ENCODE measurements at regions not wholly inside any gene's neighbourhood (a gene's known extent, or its start where the extent isn't known, plus 50 kb on each side); places are given as distances from the start of the nearest gene placed in this dataset.

DNA sequence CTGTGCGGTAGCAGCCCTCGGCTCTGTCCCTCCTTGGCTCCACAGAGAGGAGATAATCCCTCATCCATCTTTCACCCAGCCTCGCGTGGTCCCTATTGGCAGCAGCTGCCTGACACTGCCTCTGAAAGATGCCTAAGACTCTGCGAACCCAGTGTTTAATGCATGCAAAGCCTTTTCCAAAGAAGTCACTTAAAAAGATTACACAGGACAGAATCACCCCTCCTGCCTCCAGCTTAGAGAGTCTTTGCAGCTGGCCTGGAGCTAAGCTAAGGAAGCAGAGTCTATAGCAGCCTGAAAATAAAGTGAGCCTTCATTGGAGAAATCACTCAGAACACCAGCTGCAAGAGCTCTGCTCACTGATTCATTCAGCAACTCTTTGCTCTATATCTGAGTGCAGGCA is 247.2 kb downstream of the SHQ1 start:
- Histone ChIP-seq H3K36me3 (ENCODE audit: control insufficient read depth in 2 of 2, extremely low read depth in 1 of 2, insufficient read depth in 2 of 2, low read length in 2 of 2) (no peaks in the 10 kb centered on the region), H4K20me1 (replicated peaks; ENCODE audit: control insufficient read depth, extremely low read depth, insufficient read depth, low read length) (no peaks in the 10 kb centered on the region), H3K9ac (replicated peaks; ENCODE audit: extremely low read depth, insufficient read depth, low read length) (no peak overlapping the region), H3K27me3 (ENCODE audit: control insufficient read depth in 2 of 2, insufficient read depth in 2 of 2, low read length in 2 of 2) (no peaks in the 10 kb centered on the region), H3K4me3 (replicated peaks in 1 of 3; ENCODE audit: insufficient read depth in 1 of 3, low read depth in 1 of 3, low read length in 3 of 3) (no peak overlapping the region), H2AFZ (ENCODE audit: low read depth, low read length) (no peak overlapping the region), H3K79me2 (ENCODE audit: control insufficient read depth, insufficient read depth, low read length) (no peaks in the 10 kb centered on the region), H3K9me3 (replicated peaks; ENCODE audit: control insufficient read depth, insufficient read depth, low read length) (no peaks in the 10 kb centered on the region), H3K27ac (ENCODE audit: insufficient read depth, low read depth, low read length) (no peak overlapping the region), H3K4me2 (ENCODE audit: insufficient read depth, low read length) (no peak overlapping the region), H3K9me1 (replicated peaks; ENCODE audit: control insufficient read depth, extremely low read depth, insufficient read depth, low read length) (no peaks in the 10 kb centered on the region), H3K4me1 (ENCODE audit: control insufficient read depth, extremely low read depth, insufficient read depth, low read length) (no peaks in the 10 kb centered on the region)
- DNase-seq (ENCODE audit: low read depth, low spot score), result no peak
- POLR2A ChIA-PET, result no interaction called here
- dilution Hi-C loops (cut with MboI; ENCODE audit: extremely low pct_ligation_motif_present, low sequenced_read_pairs), result no loop called here
- no peak for TF ChIP-seq CTCF (IDR thresholded peaks at IDR 0.05; ENCODE audit: extremely low read depth in 1 of 2, insufficient read depth in 1 of 2, low read depth in 1 of 2, low read length in 2 of 2)
- CTCF ChIA-PET, result no interaction called here
- BruUV-seq (replicated peaks), result no TSS peak
- FAIRE-seq, result no peak
- intact Hi-C loops (cut with micrococcal nuclease), result no loop called here

GRCh38 chr3:72597756-72598195 is 250.5 kb downstream of the SHQ1 start:
- no peaks in the 10 kb centered on the region for H3K4me1 ChIP-seq (ENCODE audit: control insufficient read depth, extremely low read depth, insufficient read depth, low read length)
- TF ChIP-seq POLR2AphosphoS5 (IDR thresholded peaks at IDR 0.05; ENCODE audit: insufficient read depth, low read depth, low read length) (no peak), FOS (IDR thresholded peaks at IDR 0.05; ENCODE audit: borderline replicate concordance, insufficient read depth, low read length) (no peak), GATA2 (IDR thresholded peaks at IDR 0.05; ENCODE audit: insufficient read depth, insufficient read length, low read depth, low read length) (no peak), JUN (IDR thresholded peaks at IDR 0.05; ENCODE audit: borderline replicate concordance, insufficient read depth, insufficient read length, low read depth) (no peak), POLR2A (IDR thresholded peaks at IDR 0.05; ENCODE audit: low read depth, low read length) (no peak), EZH2 (IDR thresholded peaks at IDR 0.05; ENCODE audit: borderline replicate concordance, low read depth, low read length, severe bottlenecking) (no peak), CTCF (IDR thresholded peaks at IDR 0.05; ENCODE audit: extremely low read depth in 1 of 2, insufficient read depth in 1 of 2, low read depth in 1 of 2, low read length in 2 of 2) (no peak), MYC (IDR thresholded peaks at IDR 0.05; ENCODE audit: low read depth, low read length) (no peak)
- TF ChIP-seq, protein P1, sequence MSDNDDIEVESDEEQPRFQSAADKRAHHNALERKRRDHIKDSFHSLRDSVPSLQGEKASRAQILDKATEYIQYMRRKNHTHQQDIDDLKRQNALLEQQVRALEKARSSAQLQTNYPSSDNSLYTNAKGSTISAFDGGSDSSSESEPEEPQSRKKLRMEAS (IDR thresholded peaks at IDR 0.05; ENCODE audit: insufficient read depth, insufficient read length), result no peak
- no peak overlapping the region for H3K4me2 ChIP-seq (ENCODE audit: insufficient read depth, low read length)
- H3K79me2 ChIP-seq (ENCODE audit: control insufficient read depth, insufficient read depth, low read length), result no peaks in the 10 kb centered on the region
- no peaks in the 10 kb centered on the region for H3K27me3 ChIP-seq (ENCODE audit: control insufficient read depth in 2 of 2, insufficient read depth in 2 of 2, low read length in 2 of 2)
- H4K20me1 ChIP-seq (replicated peaks; ENCODE audit: control insufficient read depth, extremely low read depth, insufficient read depth, low read length), result no peaks in the 10 kb centered on the region
- ChIA-PET POLR2A (no interaction called here), CTCF (no interaction called here)
- H3K9me1 ChIP-seq (replicated peaks; ENCODE audit: control insufficient read depth, extremely low read depth, insufficient read depth, low read length), result no peaks in the 10 kb centered on the region
- no peak overlapping the region for H3K4me3 ChIP-seq (replicated peaks in 1 of 3; ENCODE audit: insufficient read depth in 1 of 3, low read depth in 1 of 3, low read length in 3 of 3)
- no peaks in the 10 kb centered on the region for H3K9me3 ChIP-seq (replicated peaks; ENCODE audit: control insufficient read depth, insufficient read depth, low read length)
- dilution Hi-C loops (cut with MboI; ENCODE audit: extremely low pct_ligation_motif_present, low sequenced_read_pairs), result no loop called here
- H3K36me3 ChIP-seq (ENCODE audit: control insufficient read depth in 2 of 2, extremely low read depth in 1 of 2, insufficient read depth in 2 of 2, low read length in 2 of 2), result no peaks in the 10 kb centered on the region
- H2AFZ ChIP-seq (ENCODE audit: low read depth, low read length), result no peak overlapping the region
- no peak overlapping the region for H3K9ac ChIP-seq (replicated peaks; ENCODE audit: extremely low read depth, insufficient read depth, low read length)
- FAIRE-seq, result no peak
- no peak overlapping the region for H3K27ac ChIP-seq (ENCODE audit: insufficient read depth, low read depth, low read length)
- BruUV-seq (replicated peaks), result no TSS peak
- intact Hi-C loops (cut with micrococcal nuclease), result no loop called here
- DNase-seq (ENCODE audit: low read depth, low spot score), result no peak

Measured in endothelial cell of umbilical vein (primary cell).